ENCODE measurements at regions not wholly inside any gene's neighbourhood (a gene's known extent, or its start where the extent isn't known, plus 50 kb on each side); places are given as distances from the start of the nearest gene placed in this dataset.

GRCh38 chr2:16462958-16463357 is 202.7 kb downstream of the CYRIA start:
- no peak for ATAC-seq (ENCODE audit: low read depth)
- no peaks in the 10 kb centered on the region for H3K4me1 ChIP-seq (ENCODE audit: insufficient read depth, poor library complexity, severe bottlenecking)
- no peaks in the 10 kb centered on the region for H3K27me3 ChIP-seq (ENCODE audit: insufficient read depth, poor library complexity, severe bottlenecking)
- no peak for TF ChIP-seq CTCF (IDR thresholded peaks at IDR 0.05; ENCODE audit: poor library complexity, severe bottlenecking)
- H3K9me3 ChIP-seq (ENCODE audit: severe bottlenecking), result no peaks in the 10 kb centered on the region
- DNase-seq (ENCODE audit: low spot score), result no peak
- no peak overlapping the region for H3K27ac ChIP-seq (ENCODE audit: poor library complexity, severe bottlenecking)
- H3K36me3 ChIP-seq (ENCODE audit: low read depth), result no peaks in the 10 kb centered on the region
- no peak overlapping the region for H3K4me3 ChIP-seq (ENCODE audit: severe bottlenecking)

DNA sequence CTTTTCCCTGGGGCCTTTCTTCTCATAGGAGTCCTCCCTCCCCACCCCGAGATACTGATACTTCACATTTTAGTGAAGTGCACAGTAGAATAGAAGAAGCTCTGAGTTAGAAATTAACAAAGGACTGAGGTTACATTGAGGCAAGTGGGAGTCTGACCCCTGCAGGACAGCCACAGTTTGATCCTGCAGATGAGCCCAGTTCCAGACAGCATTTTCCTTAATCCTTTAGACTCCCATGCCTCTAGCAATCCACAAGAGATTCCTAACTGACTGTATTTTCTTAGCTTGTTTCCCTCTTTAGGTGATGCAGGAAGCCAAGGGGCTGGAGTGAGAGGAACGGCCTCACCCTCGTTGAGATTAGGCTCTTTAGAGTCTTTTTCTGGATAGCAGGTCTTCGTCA is 204.0 kb downstream of the CYRIA start:
- Histone ChIP-seq H3K27me3 (ENCODE audit: insufficient read depth, poor library complexity, severe bottlenecking) (no peaks in the 10 kb centered on the region), H3K27ac (ENCODE audit: poor library complexity, severe bottlenecking) (no peak overlapping the region), H3K36me3 (ENCODE audit: low read depth) (no peaks in the 10 kb centered on the region), H3K4me1 (ENCODE audit: insufficient read depth, poor library complexity, severe bottlenecking) (no peaks in the 10 kb centered on the region), H3K4me3 (ENCODE audit: severe bottlenecking) (no peak overlapping the region), H3K9me3 (ENCODE audit: severe bottlenecking) (no peaks in the 10 kb centered on the region)
- TF ChIP-seq CTCF (IDR thresholded peaks at IDR 0.05; ENCODE audit: poor library complexity, severe bottlenecking), result no peak
- DNase-seq (ENCODE audit: low spot score) (no peak), ATAC-seq (ENCODE audit: low read depth) (no peak)

GRCh38 chr2:16459606-16460005 is 206.0 kb downstream of the CYRIA start:
- ATAC-seq (ENCODE audit: low read depth) (no peak), DNase-seq (ENCODE audit: low spot score) (no peak)
- H3K4me3 ChIP-seq (ENCODE audit: severe bottlenecking), result no peak overlapping the region
- no peak for TF ChIP-seq CTCF (IDR thresholded peaks at IDR 0.05; ENCODE audit: poor library complexity, severe bottlenecking)
- no peaks in the 10 kb centered on the region for H3K27me3 ChIP-seq (ENCODE audit: insufficient read depth, poor library complexity, severe bottlenecking)
- no peaks in the 10 kb centered on the region for H3K36me3 ChIP-seq (ENCODE audit: low read depth)
- no peaks in the 10 kb centered on the region for H3K4me1 ChIP-seq (ENCODE audit: insufficient read depth, poor library complexity, severe bottlenecking)
- H3K9me3 ChIP-seq (ENCODE audit: severe bottlenecking), result no peaks in the 10 kb centered on the region
- H3K27ac ChIP-seq (ENCODE audit: poor library complexity, severe bottlenecking), result no peak overlapping the region

GRCh38 chr2:16454621-16455020 is 211.0 kb downstream of the CYRIA start:
- H3K36me3 ChIP-seq (ENCODE audit: low read depth), result no peaks in the 10 kb centered on the region
- no peak for ATAC-seq (ENCODE audit: low read depth)
- no peak for TF ChIP-seq CTCF (IDR thresholded peaks at IDR 0.05; ENCODE audit: poor library complexity, severe bottlenecking)

GRCh38 chr2:16452123-16452522 is 213.5 kb downstream of the CYRIA start:
- Histone ChIP-seq H3K27ac (ENCODE audit: poor library complexity, severe bottlenecking) (no peak overlapping the region), H3K4me1 (ENCODE audit: insufficient read depth, poor library complexity, severe bottlenecking) (no peaks in the 10 kb centered on the region), H3K4me3 (ENCODE audit: severe bottlenecking) (no peak overlapping the region), H3K27me3 (ENCODE audit: insufficient read depth, poor library complexity, severe bottlenecking) (no peaks in the 10 kb centered on the region), H3K36me3 (ENCODE audit: low read depth) (no peaks in the 10 kb centered on the region), H3K9me3 (ENCODE audit: severe bottlenecking) (no peaks in the 10 kb centered on the region)
- ATAC-seq (ENCODE audit: low read depth) (no peak), DNase-seq (ENCODE audit: low spot score) (no peak)
- TF ChIP-seq CTCF (IDR thresholded peaks at IDR 0.05; ENCODE audit: poor library complexity, severe bottlenecking), result no peak

More at GRCh38 chr2:16454621-16455020, 211.0 kb downstream of the CYRIA start:
- no peak for DNase-seq (ENCODE audit: low spot score)
- Histone ChIP-seq H3K27ac (ENCODE audit: poor library complexity, severe bottlenecking) (no peak overlapping the region), H3K4me1 (ENCODE audit: insufficient read depth, poor library complexity, severe bottlenecking) (no peaks in the 10 kb centered on the region), H3K4me3 (ENCODE audit: severe bottlenecking) (no peak overlapping the region), H3K27me3 (ENCODE audit: insufficient read depth, poor library complexity, severe bottlenecking) (no peaks in the 10 kb centered on the region), H3K9me3 (ENCODE audit: severe bottlenecking) (no peaks in the 10 kb centered on the region)

Data from RWPE2 (cell line).